Right atrium auricular region (tissue), 2 donors: ENCODE measurements at regions not wholly inside any gene's neighbourhood (a gene's known extent, or its start where the extent isn't known, plus 50 kb on each side); places are given as distances from the start of the nearest gene placed in this dataset.

Source experiments
- DNase-seq: peaks from one replicate; pipeline ENCODE4 v3.0.0-alpha.2; 2019; ENCODE audit warnings: low spot score
- H3K27ac ChIP-seq, 2 donors: fragments of 200-600 bp; sonication (generic); 1 replicate in 1 of 2; 2 replicates in 1 of 2; pipeline ENCODE4 v1.5.1; 2016 to 2019
- H3K27me3 ChIP-seq, 2 donors: fragments of 200-600 bp; sonication (generic); one replicate each; pipeline versions ENCODE4 v1.5.1 to v1.6.0; 2017 to 2019
- H3K36me3 ChIP-seq: fragments of 200-600 bp; sonication (generic); one replicate; pipeline ENCODE4 v1.5.1; 2016
- H3K4me1 ChIP-seq, 2 donors: fragments of 200-600 bp; sonication (generic); one replicate each; pipeline versions ENCODE4 v1.5.1 to v1.6.0; 2017 to 2019
- H3K4me3 ChIP-seq, 2 donors: fragments of 200-600 bp; sonication (generic); 1 replicate in 1 of 2; 2 replicates in 1 of 2; pipeline ENCODE4 v1.5.1; 2017 to 2019; ENCODE audit warnings: mild to moderate bottlenecking in 1 of 2, moderate library complexity in 1 of 2
- H3K9me3 ChIP-seq, 2 donors: fragments of 200-600 bp; sonication (generic); one replicate each; pipeline ENCODE4 v1.5.1; 2019
- CTCF ChIP-seq, 2 donors: fragments of 200-600 bp; sonication (generic); IDR thresholded peaks; one replicate each; pipeline ENCODE4 v1.5.1; 2019; ENCODE audit warnings: antibody characterized with exemption in 2 of 2

DNA sequence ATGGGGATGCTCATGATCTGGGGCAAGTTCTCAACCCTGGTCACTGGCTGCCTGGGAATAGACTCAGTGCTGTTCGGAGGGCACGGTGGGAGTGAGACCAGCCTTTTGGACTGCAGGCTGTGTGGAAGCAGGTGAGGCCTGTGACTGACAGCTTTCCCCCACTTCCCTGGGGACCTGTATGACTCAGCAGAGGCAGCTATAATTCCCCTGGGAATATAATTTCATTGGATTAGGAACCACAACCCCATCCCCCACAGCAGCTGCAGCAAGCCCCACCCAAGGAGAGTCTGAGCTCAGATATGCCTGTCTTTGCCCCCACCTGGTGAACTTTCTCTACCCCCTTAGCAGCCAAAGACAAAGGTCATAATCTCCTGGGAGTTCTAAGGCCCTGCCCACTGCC lies 408.6 kb downstream of the PPP3CA start:
- no peak overlapping the region for H3K27ac ChIP-seq
- no peak overlapping the region for H3K4me3 ChIP-seq
- H3K36me3 ChIP-seq = no peaks in the 10 kb centered on the region
- H3K4me1 ChIP-seq = no peaks in the 10 kb centered on the region
- no peak for DNase-seq
- no peaks in the 10 kb centered on the region for H3K27me3 ChIP-seq
- peaks cover 0 to 18% of the 10 kb centered on the region in 2 donors for H3K9me3 ChIP-seq
- TF ChIP-seq CTCF (IDR thresholded peaks at IDR 0.05) = no peak

DNA sequence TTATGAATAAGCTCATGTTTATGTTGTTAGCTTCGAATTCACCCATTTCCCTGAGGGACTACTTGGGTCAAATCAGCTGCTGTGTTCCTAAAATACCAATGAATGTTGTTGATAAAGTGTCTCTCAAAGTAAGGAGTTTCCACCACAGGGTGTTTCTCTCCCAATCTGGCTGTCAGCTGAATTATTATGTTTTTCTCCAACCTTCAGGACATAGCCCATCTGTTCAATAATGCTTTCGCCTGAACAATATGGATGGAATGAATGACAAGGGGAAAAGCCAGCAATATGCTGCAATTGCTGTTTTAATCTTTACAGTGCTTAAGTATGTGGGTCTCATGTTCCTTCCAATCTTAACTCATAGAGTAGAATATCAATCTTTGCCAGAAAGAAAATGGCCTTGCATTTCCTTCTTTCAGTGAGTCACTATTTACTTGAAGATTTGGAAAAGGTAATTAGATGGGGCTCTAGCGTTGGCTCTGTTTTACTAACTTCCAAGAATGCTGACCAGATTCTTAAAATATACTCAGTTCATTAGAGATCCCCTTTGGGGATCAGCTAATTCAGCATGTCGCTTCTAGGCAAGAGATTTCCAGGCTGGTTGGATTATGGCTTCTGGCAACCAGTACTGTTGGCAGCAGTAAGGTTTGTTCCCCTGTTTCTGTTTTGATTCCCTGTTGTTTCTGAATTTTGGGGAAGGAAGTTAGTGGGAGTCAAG lies 410.5 kb downstream of the PPP3CA start:
- peaks cover 0 to under 1% of the 10 kb centered on the region in 2 donors for H3K9me3 ChIP-seq
- TF ChIP-seq CTCF (IDR thresholded peaks at IDR 0.05) = no peak
- H3K27ac ChIP-seq = no peak overlapping the region
- H3K27me3 ChIP-seq = no peaks in the 10 kb centered on the region
- H3K4me3 ChIP-seq = no peak overlapping the region
- no peaks in the 10 kb centered on the region for H3K4me1 ChIP-seq
- no peaks in the 10 kb centered on the region for H3K36me3 ChIP-seq
- no peak for DNase-seq

- no peaks in the 10 kb centered on the region for H3K27me3 ChIP-seq
- no peak overlapping the region for H3K4me3 ChIP-seq
- H3K36me3 ChIP-seq = no peaks in the 10 kb centered on the region
- no peak for DNase-seq
- no peak for TF ChIP-seq CTCF (IDR thresholded peaks at IDR 0.05)
- H3K9me3 ChIP-seq = no peaks in the 10 kb centered on the region
- no peaks in the 10 kb centered on the region for H3K4me1 ChIP-seq
- no peak overlapping the region for H3K27ac ChIP-seq
These were observed 412.2 kb downstream of the PPP3CA start for GRCh38 chr4:100935090-100935489.

GRCh38 chr4:100933628-100934027 lies 413.7 kb downstream of the PPP3CA start:
- TF ChIP-seq CTCF (IDR thresholded peaks at IDR 0.05) = no peak
- Histone ChIP-seq H3K27me3 (no peaks in the 10 kb centered on the region), H3K27ac (no peak overlapping the region), H3K9me3 (no peaks in the 10 kb centered on the region), H3K4me3 (no peak overlapping the region), H3K36me3 (no peaks in the 10 kb centered on the region), H3K4me1 (no peaks in the 10 kb centered on the region)
- no peak for DNase-seq

DNA sequence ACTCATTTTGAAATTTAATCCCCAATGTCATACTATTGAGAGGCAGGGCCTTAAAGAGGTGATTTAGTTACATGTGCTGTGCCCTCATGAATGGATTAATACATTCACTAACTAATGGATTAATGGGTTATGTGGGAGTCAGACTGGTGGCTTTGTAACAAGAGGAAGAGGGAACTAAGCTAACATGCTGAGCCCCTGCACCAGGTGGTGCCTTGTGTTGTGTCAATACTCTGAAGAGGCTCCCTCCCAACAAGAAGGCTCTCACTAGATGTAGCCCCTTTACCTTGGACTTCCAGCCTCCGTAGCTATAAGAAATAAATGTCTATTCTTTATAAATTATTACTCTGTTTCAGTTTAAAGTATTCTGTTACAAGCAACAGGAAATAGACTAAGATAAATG lies 411.9 kb upstream of the EMCN start:
- H3K4me1 ChIP-seq = no peaks in the 10 kb centered on the region
- DNase-seq = no peak
- H3K36me3 ChIP-seq = no peaks in the 10 kb centered on the region
- H3K27me3 ChIP-seq = no peaks in the 10 kb centered on the region
- no peak overlapping the region for H3K4me3 ChIP-seq
- no peak for TF ChIP-seq CTCF (IDR thresholded peaks at IDR 0.05)
- H3K9me3 ChIP-seq = no peaks in the 10 kb centered on the region
- H3K27ac ChIP-seq = no peak overlapping the region

DNA sequence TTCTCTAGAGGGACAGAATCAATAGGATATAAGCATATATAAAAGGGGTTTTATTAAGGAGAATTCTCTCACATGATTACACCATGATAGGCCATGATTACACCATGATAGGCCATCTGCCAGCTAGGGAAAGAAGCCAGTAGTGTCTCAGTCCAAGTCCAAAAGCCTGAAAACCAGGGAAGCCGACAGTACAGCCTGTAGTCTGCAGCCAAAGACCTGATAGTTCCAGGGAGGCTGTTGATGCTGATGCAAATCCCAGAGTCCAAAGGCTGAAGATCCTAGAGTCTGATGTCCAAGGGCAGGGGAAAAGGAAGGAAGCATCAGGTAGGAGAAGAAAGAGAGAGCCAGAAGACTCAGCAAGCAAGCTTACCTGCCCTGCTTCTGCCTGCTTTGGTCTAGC lies 411.3 kb upstream of the EMCN start:
- no peak for DNase-seq
- H3K27ac ChIP-seq = no peak overlapping the region
- no peaks in the 10 kb centered on the region for H3K27me3 ChIP-seq
- no peak for TF ChIP-seq CTCF (IDR thresholded peaks at IDR 0.05)
- no peaks in the 10 kb centered on the region for H3K9me3 ChIP-seq
- H3K4me1 ChIP-seq = no peaks in the 10 kb centered on the region
- H3K36me3 ChIP-seq = no peaks in the 10 kb centered on the region
- no peak overlapping the region for H3K4me3 ChIP-seq
